HG02642 (cell line): ENCODE measurements at regions not wholly inside any gene's neighbourhood (a gene's known extent, or its start where the extent isn't known, plus 50 kb on each side); places are given as distances from the start of the nearest gene placed in this dataset.

Experiments
- ATAC-seq: cut with Tn5 transposase; IDR thresholded peaks from one replicate; pipeline ENCODE4 v1.9.1; 2021; ENCODE audit warnings: mild to moderate bottlenecking; ENCODE audit not compliant: unreplicated experiment, poor library complexity

DNA sequence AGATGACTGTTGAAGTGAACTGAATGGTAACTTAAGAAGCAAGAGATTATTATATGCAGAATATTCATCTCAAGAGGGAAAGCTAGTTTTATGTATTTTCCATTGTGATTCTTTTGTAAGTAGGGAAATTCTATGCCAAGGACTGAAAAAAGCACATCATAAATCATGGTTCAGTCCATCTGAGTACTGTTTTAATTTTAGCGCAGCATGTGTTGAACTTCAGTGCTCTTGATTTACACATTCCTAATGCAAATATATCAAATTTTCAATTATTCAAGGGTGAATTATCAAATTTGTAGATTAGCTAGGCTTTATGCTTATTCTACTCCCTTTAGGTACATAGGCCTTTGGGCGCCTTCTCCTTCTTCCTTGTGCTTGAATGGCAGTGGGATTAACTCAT lies 50.3 kb upstream of the TCF12 start:
- no peak for ATAC-seq

GRCh38 chr15:56866803-56867202 lies 51.6 kb upstream of the TCF12 start:
- ATAC-seq: no peak

GRCh38 chr15:56857828-56858227 lies 60.6 kb upstream of the TCF12 start:
- no peak for ATAC-seq

- no peak for ATAC-seq
These were observed 61.5 kb upstream of the TCF12 start for GRCh38 chr15:56856934-56857333.

DNA sequence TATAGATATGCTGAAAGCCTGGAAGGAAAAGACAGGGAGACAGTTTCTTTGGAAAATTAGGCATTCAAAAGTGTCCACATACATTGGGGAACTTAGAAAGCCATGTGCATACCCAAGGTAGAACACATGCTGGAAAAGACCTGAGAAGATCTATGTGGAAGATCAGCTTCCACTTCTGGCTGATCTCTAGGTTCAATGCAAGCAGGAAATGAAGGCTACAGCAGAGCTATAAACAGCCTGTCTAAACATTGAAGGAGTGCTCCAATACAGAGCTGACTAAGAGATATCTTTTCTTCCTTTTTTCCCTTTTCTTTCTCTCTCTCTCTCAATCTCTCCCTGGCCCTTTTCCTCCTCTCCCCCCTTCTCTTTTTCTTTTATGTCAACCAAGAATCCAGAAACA lies 73.6 kb upstream of the TCF12 start:
- ATAC-seq: no peak

DNA sequence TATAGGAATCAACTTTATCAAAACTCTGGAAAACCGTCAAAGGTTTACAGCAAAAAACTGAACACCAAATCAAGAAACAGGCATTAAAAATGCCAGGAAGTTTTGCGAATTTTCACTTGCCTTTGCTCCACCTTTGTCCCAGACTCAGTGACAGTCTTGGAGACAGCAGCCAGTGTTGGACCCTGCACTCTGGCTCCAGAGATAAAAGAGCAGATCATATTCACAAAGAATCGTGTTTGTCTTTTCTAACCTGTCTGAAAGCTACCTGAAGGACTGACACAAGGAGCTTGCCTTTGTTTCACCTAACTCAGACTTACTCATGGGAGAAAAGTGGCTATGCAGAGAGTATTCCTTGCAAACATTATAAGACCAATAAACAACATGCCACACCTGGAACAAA lies 74.0 kb upstream of the TCF12 start:
- no peak for ATAC-seq

GRCh38 chr15:56839641-56840040 lies 78.8 kb upstream of the TCF12 start:
- no peak for ATAC-seq

GRCh38 chr15:56839099-56839498 lies 79.3 kb upstream of the TCF12 start:
- no peak for ATAC-seq

GRCh38 chr15:56838085-56838484 lies 80.4 kb upstream of the TCF12 start:
- no peak for ATAC-seq

DNA sequence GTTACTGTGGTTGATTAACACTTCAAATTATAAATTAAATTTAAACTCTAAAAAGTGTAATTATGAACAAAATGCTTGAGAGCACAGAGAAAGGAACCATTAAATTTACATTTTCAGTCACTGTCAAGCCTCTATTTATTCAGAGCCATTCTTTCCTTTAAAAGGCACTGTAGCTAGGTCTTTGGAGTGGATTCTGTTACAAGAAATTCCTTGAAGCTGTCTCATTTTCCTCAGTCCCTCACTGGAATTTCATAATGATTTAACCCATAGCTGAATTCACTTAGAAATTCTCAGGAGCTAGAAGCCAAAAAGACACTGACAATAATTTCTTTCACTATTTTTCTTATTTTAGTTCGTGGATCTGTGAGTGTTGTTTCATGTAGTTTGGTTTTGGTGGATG lies 81.2 kb upstream of the TCF12 start:
- ATAC-seq: no peak

DNA sequence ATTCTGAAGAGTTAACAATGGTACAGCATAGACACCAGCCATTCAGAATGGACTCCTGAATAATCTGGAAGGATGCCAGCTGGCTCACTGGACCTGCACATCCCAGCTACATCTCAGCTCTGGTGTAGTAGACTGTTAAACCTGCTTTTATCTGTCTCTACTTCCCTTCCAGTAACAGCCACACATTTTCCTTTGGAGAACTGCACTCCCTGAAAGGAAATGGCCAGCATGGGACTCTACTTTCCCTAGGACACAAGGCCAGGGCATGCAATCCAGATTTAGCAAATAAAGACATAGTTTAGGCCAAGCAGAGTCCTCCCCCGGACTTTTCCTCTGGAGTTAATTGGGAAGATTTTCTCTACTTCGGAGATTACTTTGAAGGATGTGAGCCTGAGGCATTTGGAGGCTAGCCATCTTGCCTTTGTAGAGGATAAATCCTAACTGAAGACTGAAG lies 82.7 kb upstream of the TCF12 start:
- ATAC-seq: no peak

DNA sequence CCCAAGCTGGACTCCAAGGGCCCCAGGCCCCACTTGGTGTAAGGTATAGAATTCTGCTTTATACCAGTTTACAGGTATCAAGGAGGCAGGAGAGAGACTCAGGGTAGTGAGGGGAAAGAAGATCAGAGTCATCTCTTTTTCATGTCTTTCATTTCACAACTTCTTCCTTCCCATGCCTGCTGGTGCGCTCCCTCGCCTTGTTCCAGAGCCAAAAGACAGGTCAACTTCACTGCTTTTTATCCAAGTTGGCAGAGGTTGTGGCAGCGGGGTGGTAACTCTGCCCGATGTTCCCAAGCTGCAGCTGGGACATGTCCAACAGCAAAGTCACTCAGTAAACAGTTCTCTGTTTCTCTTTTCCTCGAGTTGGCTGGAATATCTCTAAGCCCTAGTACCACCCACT lies 86.3 kb upstream of the TCF12 start:
- no peak for ATAC-seq

GRCh38 chr15:56831467-56832005 lies 86.9 kb upstream of the TCF12 start:
- no peak for ATAC-seq

- ATAC-seq: no peak
These were observed 90.9 kb upstream of the ZNF280D start for GRCh38 chr15:56824175-56824574.

- ATAC-seq: peak; percentile 79
These were observed 88.6 kb upstream of the ZNF280D start for GRCh38 chr15:56821721-56822425.

DNA sequence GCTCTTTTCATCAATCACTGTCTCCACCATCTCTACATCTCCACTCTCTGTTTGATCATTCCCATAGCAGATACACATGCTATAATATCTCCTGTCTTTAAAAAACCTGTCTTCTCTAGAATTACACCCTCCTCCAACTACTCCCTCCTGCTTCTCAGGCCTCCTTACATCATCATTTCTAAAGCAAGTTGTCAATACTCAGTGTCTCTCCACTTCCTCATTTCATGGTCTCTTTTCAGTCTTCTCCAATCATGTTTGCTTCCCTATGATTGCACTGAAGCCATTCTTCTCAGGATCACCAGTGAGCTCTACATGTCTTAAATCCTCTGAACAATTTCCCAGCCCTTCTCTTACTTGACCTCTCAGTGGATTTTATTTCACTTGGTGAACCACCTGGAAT lies 87.0 kb upstream of the ZNF280D start:
- no peak for ATAC-seq

DNA sequence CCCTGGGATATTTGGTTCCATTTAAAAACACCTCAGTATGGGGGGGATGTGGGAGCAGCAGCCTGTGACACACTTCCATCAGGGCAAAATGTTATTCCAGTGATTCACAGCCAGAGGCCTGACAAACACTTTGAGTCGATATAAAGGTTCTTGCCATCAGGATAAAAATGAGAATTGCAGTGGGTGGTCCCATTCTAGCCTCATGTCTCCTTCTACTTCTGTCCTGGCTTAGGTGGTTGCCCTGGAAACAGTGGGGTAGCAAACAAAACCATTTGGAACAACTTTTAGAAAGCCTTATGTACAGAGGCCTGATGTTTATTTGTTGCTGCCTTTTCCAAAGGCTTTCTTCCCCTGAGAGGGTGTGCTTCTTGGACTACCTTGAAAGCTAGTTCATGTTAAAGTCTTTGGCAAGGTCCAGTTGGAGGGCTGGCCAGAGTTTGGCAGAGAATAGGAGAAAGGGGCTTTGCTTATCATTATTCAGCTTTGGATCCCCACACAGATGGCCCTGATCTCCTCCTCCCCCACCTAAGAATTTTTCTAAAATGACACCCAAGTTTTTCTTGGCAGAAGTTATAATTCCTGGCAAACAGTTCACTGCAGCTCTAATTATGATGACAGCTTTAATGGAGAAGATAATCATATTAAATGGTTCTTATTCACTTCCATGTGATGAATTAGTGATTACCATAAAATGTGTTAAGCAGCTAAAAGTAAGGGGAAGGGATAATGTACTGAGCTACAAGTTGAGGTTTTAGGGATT lies 84.2 kb upstream of the ZNF280D start:
- no peak for ATAC-seq

GRCh38 chr15:56816781-56817180 lies 83.5 kb upstream of the ZNF280D start:
- no peak for ATAC-seq

DNA sequence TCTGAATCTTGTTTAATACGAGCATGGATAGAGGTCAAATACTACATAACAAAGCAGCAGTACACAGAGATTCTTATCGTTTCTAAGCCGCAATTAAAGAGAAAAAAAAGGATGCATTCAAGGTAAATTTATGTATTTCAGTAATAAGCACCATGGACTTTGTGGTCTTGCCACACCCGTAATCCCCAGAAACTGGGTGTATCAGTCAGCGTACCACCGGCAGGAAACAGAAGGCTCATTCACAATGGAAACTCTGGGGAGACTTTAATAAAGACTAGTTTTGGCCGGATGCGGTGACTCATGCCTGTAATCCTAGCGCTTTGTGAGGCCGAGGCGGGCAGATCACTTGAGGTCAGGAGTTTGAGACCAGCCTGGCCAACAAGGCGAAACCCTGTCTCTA lies 81.9 kb upstream of the ZNF280D start:
- no peak for ATAC-seq

GRCh38 chr15:56814429-56814828 lies 81.1 kb upstream of the ZNF280D start:
- no peak for ATAC-seq

GRCh38 chr15:56813995-56814394 lies 80.7 kb upstream of the ZNF280D start:
- ATAC-seq: no peak

- no peak for ATAC-seq
These were observed 79.7 kb upstream of the ZNF280D start for GRCh38 chr15:56812961-56813360.
